Mononuclear cell (primary cell): ENCODE measurements at regions not wholly inside any gene's neighbourhood (a gene's known extent, or its start where the extent isn't known, plus 50 kb on each side); places are given as distances from the start of the nearest gene placed in this dataset.
"Not testable (repeated sequence)": the region's sequence is repeated elsewhere in the genome, so short reads cannot be mapped to it uniquely, and the experiment has no call there.

Experiments
- H3K27me3 ChIP-seq: 2 replicates; pipeline ENCODE4 v1.6.0; 2011; ENCODE audit warnings: low read length, control low read depth; ENCODE audit not compliant: insufficient read depth
- H3K4me1 ChIP-seq: 2 replicates; pipeline ENCODE4 v1.5.1; 2011; ENCODE audit warnings: mild to moderate bottlenecking, low read length, control low read depth; ENCODE audit not compliant: insufficient read depth
- H3K4me3 ChIP-seq: 2 replicates; pipeline ENCODE4 v1.5.1; 2011; ENCODE audit warnings: mild to moderate bottlenecking, low read length, moderate library complexity
- H3K9me3 ChIP-seq: 2 replicates; pipeline ENCODE4 v1.5.1; 2011; ENCODE audit warnings: low read depth, mild to moderate bottlenecking, control low read depth, low read length

DNA sequence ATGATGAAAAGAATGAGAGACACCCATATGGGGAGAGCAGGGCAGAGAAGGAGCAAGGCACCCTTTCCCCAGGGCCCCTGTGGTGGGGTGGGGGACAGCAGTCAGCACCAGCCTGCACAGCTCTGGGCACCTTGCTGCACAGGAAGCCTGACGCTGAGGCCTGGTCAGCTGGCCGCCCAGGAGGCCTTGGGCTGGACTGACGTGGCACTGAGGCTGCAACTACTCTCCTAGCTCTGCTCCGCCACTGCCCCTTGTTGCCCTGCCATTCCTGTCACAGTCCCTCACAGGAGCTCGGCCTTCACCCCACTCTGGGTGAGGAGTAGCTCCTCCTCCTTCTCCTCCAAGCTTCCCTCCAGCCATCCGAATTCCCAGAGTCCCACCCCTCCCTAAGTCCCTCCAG, 99.7 kb downstream of the CPN2 start:
- H3K4me3 ChIP-seq, result no peak overlapping the region
- no peaks in the 10 kb centered on the region for H3K9me3 ChIP-seq
- H3K4me1 ChIP-seq, result peaks cover 15% of the 10 kb centered on the region
- H3K27me3 ChIP-seq, result no peaks in the 10 kb centered on the region

DNA sequence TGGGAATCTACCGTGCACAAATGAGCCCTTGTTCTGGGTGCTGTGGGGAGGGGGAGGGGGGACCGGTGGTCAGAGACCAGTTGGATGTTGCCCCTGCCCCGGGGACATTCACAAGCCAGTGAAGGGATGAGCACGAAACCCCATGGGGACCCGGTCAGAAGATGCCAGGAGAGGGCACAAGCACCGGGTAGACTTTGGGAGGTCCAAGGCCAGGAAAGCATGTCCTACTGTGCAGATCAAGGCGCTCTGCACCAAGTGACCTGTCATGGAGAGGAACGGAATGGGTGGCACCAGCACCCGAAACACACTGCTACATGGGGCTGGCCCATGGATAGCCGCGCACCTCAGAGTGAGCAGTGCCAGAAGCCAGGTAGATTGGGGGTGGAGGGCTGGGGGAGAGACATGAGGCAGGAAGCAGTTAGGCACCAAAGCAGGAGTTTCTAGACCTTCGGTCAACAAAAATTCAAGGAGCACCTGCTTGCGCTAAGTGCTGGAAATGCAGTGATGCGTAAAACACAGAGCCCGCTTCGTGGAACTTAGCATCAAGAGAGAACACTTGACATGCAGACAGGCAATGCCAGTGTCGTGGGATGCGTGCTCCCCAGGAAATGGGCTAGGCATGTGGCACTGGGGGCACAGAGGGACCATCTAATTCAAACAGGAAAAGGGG, 99.1 kb downstream of the CPN2 start:
- Histone ChIP-seq H3K4me3 (no peak overlapping the region), H3K9me3 (no peaks in the 10 kb centered on the region), H3K27me3 (no peaks in the 10 kb centered on the region), H3K4me1 (peaks cover 18% of the 10 kb centered on the region)

DNA sequence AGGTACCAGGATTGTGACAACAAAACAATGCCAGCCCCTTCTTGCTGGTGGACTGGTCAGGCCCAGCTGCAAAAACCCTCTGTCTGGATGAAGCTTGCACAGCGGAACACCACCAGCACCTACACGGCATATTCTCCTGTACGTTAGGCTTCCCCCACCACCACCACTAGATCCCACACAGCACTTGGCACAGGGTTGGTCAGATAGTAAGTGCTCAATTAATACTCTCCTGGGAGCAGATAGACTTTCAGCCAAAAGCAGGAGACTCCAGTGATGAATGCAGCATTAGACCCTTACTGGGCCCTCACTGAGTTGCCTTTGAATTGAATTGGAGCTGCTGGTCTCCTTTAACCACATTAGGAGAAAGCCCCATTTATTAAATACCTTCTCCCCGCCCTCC, 97.9 kb downstream of the CPN2 start:
- Histone ChIP-seq H3K4me1 (peaks cover 18% of the 10 kb centered on the region), H3K9me3 (no peaks in the 10 kb centered on the region), H3K27me3 (no peaks in the 10 kb centered on the region), H3K4me3 (no peak overlapping the region)

DNA sequence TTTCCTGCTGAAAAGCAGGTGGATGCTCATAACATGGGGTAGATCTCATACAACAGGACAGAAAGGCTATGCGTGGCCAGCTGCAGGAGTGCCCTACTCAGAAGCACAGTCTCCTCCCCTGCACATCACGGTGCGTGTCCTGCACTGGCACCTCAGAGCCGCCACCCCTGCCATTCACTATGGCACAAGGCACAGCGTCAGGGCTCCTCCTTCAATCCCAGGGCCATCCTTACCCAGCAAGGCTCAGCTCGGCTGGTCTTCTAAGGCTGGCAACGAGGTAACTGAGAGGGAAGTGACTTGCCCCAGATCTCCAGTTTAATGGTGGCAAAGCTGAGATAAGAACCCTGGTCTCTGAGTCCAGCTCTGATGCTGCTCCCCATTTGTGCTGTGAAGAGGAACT, 97.1 kb downstream of the CPN2 start:
- Histone ChIP-seq H3K9me3 (no peaks in the 10 kb centered on the region), H3K27me3 (no peaks in the 10 kb centered on the region), H3K4me1 (peaks cover 18% of the 10 kb centered on the region), H3K4me3 (no peak overlapping the region)

DNA sequence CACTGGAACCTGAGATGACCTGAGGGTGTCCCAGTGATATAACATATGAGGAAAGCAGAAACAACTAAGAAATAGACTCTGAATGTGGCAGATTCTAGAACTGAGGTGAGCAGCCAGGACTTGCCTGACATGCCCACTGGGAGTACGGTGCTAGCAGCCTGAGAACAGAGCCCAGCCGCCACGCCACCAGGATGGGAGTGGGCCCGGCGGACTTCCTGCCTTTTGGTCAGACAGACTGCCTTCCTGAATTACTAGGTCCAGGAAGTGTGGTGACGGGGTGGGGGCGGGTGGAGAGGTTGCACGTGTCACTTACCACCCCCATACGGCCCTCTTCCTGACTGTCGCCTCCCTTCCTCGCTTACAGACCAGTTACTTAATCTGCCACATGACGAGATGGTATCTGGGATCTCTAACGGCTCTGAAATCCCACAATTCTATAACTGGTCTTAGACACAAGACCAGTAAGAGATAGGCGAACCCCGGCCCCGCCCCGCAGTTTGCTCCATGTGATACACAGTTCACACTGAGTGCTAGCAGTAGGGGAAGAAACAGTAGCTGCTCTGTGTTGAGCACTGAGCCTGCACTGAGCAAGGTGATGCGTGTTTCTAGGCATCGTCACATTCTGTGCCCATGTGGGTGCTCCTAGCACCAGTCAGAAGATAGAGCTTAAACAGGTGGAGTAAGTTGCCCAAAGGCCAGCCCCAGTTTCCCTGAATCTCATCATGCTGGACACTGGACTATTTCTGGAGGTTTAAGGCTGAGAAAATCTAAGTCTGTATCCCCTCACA, 95.7 kb downstream of the CPN2 start:
- Histone ChIP-seq H3K4me3 (no peak overlapping the region), H3K4me1 (peaks cover 18% of the 10 kb centered on the region), H3K9me3 (no peaks in the 10 kb centered on the region), H3K27me3 (no peaks in the 10 kb centered on the region)

DNA sequence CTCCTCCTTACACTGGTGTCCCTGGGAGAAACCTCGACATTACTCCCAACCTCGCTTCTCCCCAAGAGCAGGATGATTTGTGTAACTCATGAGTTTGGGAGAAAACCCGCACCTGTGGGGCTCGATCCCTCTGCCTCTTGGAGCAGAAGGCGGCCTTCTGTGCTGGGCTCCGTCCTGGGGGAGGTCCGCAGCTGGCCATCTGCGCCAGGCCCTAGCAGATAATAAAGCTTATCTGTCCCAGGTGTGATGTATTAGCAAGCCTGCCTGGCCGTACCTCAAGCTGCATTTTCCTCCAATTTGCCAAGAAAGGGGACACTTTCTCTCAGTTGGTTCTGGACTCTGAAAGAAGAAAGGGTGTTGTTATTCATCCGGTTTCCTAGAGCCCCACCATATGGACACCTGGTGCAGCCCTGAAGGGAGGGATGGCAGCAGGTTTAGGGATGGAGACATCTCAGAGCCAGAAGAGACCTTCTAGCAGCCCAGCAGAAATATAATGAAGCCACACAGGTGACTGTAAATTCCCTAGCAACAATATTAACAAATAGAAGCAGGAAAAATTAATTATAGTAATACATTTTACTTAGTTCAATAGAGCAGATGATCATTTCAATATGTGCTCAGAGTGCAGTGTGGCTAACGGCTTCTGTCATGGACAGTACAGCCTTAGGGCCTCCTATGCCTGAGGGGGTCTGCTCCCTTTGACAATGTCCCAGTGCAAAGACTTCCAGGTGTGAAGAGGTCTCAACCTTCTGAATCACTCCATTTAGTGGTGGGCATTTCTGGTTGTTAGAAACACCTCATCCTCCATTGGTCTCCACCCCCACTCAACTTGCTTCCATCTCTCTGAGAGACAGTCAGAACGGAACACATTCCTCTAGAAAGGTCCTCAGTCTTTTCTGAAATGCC, 94.8 kb downstream of the CPN2 start:
- Histone ChIP-seq H3K27me3 (no peaks in the 10 kb centered on the region), H3K4me3 (no peak overlapping the region), H3K9me3 (no peaks in the 10 kb centered on the region), H3K4me1 (peaks cover 18% of the 10 kb centered on the region)

DNA sequence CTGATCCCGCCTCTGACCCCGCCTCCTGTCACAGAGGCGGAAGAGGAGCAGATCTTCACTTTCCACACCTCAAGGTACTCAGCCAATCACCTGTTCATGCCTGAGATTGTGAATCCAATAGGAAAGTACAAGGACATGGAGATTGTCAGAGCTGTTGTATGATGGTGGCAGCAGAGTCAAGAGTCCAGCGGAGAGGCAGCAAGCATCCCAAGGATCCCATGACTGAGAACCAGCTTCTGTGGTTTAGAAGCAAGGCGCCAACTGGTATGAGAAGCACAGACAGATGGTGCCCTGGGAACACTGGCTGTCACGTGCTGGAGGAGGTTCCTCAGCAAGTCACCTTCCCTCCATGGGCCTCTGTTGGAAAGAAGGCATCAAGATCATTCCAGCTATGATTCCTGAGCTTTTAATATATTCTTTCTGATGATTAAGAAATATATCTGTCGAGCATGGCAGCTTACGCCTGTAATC, 93.9 kb downstream of the CPN2 start:
- Histone ChIP-seq H3K4me3 (no peak overlapping the region), H3K27me3 (no peaks in the 10 kb centered on the region), H3K4me1 (peaks cover 18% of the 10 kb centered on the region), H3K9me3 (no peaks in the 10 kb centered on the region)

DNA sequence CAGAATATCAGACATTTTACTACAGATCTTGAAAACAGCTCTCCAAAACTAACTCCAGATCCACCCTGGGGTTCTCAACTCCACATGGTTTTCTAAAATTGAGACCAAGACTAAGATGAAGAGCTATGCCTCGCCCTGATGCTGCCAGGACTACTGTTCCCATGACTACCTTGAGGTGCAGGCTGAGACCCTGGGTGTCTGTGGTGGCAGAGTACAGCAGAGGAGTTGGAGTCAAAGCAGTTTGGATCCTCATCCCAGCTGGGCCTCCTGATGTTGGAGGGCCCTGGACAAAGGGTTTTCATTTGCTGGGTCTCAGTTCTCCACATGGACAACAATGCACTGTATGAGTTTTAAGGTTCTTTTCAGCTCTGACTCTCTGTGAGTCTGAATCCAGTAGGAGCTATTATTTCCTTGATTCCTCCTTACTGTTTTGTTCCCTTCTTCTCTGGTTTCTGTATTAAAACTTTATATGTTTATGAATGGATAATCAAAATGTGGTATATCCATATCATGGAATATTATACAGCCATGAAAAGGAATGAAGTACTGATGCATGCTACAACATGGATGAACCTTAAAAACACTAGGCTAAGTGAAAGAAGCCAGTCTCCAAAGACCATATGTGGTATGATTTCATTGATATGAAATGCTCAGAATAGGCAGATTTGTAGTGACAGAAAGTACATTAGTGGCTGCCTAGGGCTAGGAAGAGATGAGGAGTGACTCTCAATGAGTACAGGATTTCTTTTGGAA, 93.0 kb downstream of the CPN2 start:
- Histone ChIP-seq H3K4me1 (peaks cover 18% of the 10 kb centered on the region), H3K4me3 (no peak overlapping the region), H3K27me3 (no peaks in the 10 kb centered on the region), H3K9me3 (no peaks in the 10 kb centered on the region)

DNA sequence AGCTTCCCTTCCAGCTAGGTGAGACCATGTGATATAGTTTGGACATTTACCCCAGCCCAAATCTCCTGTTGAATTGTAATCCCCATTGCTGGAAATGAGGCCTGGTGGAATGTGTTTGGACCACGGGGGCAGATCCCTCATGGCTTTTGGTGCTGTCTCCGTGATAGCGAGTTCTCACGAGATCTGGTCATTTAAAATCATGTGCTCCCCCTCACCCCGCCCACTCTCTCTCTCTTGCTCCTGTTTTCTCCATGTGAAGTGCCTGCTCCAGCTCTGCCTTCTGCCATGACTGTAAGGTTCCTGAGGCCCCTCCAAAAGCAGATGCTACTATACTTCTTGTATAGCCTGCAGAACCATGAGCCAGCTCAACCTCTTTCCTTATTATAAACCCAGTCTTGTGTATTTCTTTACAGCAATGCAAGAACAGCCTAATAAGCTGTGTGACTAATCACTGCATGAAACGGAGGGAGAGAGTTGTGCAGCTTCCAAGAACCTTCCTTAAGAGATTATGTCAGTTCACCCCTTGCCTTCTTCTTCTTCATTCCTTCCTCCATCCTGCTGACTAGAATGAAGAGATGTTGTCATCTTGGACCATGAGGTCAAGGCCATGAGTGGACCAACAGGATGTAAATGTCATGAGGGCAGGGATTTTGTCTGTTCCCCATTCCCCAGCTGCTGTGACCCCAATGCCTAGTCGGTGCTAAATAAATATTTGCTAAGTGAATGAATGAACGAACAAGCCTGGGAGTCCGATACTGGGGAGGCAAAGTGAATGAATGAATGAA, 91.0 kb downstream of the CPN2 start:
- no peaks in the 10 kb centered on the region for H3K9me3 ChIP-seq
- H3K4me3 ChIP-seq, result no peak overlapping the region
- H3K27me3 ChIP-seq, result no peaks in the 10 kb centered on the region
- H3K4me1 ChIP-seq, result peaks cover 15% of the 10 kb centered on the region

DNA sequence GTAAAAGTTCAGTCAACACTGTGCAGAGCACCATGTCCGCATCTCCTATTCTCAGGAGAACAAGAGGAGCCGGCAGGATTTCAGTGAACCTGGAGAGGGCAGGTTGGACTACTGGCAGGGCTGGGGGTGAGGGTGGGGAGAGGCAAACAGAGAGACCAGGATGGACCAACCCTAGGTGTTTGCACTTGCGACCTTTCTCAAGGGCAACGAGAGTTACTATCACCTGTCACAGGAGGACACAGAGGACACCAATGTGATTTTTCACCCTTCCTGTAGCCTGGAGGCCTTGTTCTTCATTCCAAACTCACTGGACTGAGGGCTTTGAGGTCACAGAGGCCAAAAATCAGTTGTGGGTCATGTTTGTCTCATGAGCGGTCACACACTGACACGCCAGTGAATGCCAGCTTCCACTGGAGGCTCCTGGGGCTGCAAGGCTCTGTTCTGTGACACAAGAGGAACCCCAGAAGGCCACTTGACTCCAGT, 89.5 kb downstream of the CPN2 start:
- Histone ChIP-seq H3K4me3 (no peak overlapping the region), H3K4me1 (peaks cover 9% of the 10 kb centered on the region), H3K9me3 (no peaks in the 10 kb centered on the region), H3K27me3 (no peaks in the 10 kb centered on the region)

DNA sequence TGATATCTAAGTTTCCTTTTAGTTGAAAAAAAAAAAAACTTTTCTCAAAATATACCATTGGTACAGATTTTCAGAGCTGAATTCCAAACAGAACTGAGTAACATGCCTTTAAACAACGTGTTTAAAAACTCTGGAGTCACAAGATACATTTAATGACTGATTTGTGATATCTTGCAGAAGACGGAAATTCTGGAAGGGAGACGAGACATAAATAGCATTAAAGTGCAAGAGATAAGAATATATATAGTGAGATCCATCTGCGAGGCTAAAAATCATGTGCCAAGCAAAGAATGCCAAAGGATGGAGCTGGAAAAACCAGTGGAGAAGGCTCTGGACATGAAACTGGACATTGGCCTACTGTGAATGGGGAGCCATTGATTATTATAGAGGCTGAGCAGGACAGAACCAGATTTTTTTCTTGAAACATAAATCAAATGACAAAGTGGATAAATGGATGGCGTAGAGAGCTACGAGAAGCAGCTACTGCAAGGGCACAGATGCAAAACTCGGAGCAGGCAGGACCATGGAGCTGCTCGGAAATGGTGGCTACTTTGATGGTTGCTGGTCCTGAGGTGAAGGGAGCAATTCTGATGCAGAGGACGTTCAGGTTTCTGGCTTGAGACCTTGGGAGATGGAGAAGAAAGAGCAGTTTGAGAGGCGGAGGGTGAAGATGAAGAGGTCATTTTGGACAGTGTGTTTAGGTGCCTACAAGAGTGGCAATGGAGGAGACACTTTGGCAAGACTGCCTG, 88.8 kb downstream of the CPN2 start:
- Histone ChIP-seq H3K4me3 (no peak overlapping the region), H3K9me3 (no peaks in the 10 kb centered on the region), H3K4me1 (peaks cover 8% of the 10 kb centered on the region), H3K27me3 (no peaks in the 10 kb centered on the region)

DNA sequence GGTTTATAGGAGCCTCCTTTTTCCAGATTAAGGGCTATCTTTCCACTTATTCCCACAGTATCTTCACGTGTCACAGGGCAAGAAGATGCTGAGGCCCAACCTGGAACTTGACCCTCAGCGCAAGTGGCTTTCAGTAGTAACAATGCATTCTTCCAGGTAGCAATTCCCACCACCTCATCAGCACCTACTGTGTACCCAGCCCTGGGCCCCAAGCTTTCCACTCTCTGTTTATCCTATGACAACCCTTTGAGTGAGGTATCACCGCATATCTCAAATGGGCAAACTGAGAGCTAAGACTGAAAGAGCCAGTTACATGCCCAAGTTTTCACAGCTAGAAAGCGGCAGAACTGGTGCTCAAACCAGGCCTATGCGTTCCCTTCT, 88.2 kb downstream of the CPN2 start:
- H3K4me1 ChIP-seq, result peaks cover 8% of the 10 kb centered on the region
- H3K4me3 ChIP-seq, result no peak overlapping the region
- no peaks in the 10 kb centered on the region for H3K27me3 ChIP-seq
- H3K9me3 ChIP-seq, result no peaks in the 10 kb centered on the region

DNA sequence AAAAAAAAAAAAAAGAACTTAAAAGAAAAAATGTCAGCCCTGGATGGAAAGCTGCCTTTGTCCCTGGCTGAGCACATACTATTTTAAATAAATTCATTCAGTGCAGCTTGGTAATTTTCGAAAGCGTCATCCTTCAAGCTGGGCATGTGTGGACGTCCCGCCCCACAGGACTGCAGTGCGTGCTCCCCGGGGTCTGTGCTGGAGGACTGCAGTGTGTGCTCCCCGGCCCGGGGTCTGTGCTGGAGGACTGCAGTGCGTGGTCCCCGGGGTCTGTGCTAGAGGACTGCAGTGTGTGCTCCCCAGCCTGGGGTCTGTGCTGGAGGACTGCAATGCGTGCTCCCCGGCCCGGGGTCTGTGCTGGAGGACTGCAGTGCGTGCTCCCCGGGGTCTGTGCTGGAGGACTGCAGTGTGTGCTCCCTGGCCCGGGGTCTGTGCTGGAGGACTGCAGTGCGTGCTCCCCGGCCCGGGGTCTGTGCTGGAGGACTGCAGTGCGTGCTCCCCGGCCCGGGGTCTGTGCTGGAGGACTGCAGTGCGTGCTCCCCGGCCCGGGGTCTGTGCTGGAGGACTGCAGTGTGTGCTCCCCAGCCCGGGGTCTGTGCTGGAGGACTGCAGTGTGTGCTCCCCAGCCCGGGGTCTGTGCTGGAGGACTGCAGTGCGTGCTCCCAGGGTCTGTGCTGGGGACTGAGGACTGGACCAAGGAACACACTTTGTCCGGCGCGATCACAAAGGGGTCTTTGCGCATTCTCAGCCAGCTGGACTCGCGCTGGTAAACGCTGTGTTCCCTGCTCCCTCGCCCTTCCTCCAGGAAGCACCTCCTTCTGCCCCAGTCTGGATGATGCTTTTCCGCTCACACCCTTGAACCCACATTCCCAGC, 86.3 kb downstream of the CPN2 start:
- not testable (repeated sequence) for H3K27me3 ChIP-seq, H3K4me3 ChIP-seq, H3K9me3 ChIP-seq
- peaks cover 18% of the 10 kb centered on the region for H3K4me1 ChIP-seq
